Ovary (tissue), 3 donors: ENCODE measurements at regions not wholly inside any gene's neighbourhood (a gene's known extent, or its start where the extent isn't known, plus 50 kb on each side); places are given as distances from the start of the nearest gene placed in this dataset.

Experiments used
- EP300 ChIP-seq: sonication (generic); formaldehyde crosslinking; IDR thresholded peaks from one replicate; pipeline ENCODE4 v1.6.1; 2017; ENCODE audit warnings: antibody characterized with exemption
- TF ChIP-seq, protein P1 (sequence below), 3 donors: fragments of 450-650 bp in 2 of 3; fragments of 200-600 bp in 1 of 3; IDR thresholded peaks; one replicate each; pipeline versions ENCODE4 v1.5.1 to v1.8.0; 2016 to 2022; ENCODE audit warnings: antibody characterized with exemption in 3 of 3, mild to moderate bottlenecking in 1 of 3
- donor health status: DM: no; HTN: no; CAD: no.

DNA sequence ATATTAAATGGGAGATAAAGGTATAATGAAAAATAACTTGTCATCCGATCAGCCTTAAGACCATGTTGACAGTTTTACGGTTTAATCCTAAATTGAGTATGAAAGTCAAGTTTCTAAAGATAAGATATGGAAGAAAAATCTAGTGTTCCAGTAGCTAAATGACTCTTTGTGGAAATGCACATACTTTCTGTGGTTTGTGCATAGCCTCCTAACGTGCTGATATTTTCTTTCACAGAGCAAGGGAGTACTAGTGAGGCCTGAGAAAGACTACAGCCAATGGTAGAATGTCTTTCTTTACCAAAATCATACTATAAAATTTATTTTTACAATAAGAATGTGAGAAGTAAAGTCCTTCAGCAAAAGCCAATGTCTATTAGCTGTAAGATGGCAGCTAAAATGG, 430.6 kb upstream of the RGMA start:
- TF ChIP-seq, protein P1, sequence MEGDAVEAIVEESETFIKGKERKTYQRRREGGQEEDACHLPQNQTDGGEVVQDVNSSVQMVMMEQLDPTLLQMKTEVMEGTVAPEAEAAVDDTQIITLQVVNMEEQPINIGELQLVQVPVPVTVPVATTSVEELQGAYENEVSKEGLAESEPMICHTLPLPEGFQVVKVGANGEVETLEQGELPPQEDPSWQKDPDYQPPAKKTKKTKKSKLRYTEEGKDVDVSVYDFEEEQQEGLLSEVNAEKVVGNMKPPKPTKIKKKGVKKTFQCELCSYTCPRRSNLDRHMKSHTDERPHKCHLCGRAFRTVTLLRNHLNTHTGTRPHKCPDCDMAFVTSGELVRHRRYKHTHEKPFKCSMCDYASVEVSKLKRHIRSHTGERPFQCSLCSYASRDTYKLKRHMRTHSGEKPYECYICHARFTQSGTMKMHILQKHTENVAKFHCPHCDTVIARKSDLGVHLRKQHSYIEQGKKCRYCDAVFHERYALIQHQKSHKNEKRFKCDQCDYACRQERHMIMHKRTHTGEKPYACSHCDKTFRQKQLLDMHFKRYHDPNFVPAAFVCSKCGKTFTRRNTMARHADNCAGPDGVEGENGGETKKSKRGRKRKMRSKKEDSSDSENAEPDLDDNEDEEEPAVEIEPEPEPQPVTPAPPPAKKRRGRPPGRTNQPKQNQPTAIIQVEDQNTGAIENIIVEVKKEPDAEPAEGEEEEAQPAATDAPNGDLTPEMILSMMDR (IDR thresholded peaks at IDR 0.05), result no peak
- no peak for TF ChIP-seq EP300
